HuH-7.5 (cell line): ENCODE measurements at regions not wholly inside any gene's neighbourhood (a gene's known extent, or its start where the extent isn't known, plus 50 kb on each side); places are given as distances from the start of the nearest gene placed in this dataset.

Experiments used
- DNase-seq: peaks from one replicate; pipeline ENCODE4 v3.0.0; 2011; ENCODE audit warnings: low spot score

- no peak for DNase-seq
Observed at GRCh38 chr6:22940581-22941290, 371.4 kb downstream of the HDGFL1 start.

- no peak for DNase-seq
Observed at GRCh38 chr6:22942403-22942802, 373.0 kb downstream of the HDGFL1 start.

GRCh38 chr6:22943327-22943726 is 374.0 kb downstream of the HDGFL1 start:
- no peak for DNase-seq

- DNase-seq: no peak
Observed at GRCh38 chr6:22949967-22950366, 380.6 kb downstream of the HDGFL1 start.

- no peak for DNase-seq
Observed at GRCh38 chr6:22952097-22952496, 382.7 kb downstream of the HDGFL1 start.

- DNase-seq: no peak
Observed at GRCh38 chr6:22954749-22955385, 385.5 kb downstream of the HDGFL1 start.

- DNase-seq: no peak
Observed at GRCh38 chr6:22956029-22956681, 386.8 kb downstream of the HDGFL1 start.

GRCh38 chr6:22958677-22959076 is 389.3 kb downstream of the HDGFL1 start:
- DNase-seq: no peak

GRCh38 chr6:22959571-22959970 is 390.2 kb downstream of the HDGFL1 start:
- DNase-seq: no peak

GRCh38 chr6:22964334-22964733 is 395.0 kb downstream of the HDGFL1 start:
- DNase-seq: no peak

- DNase-seq: no peak
Observed at GRCh38 chr6:22965889-22966288, 396.5 kb downstream of the HDGFL1 start.

- DNase-seq: no peak
Observed at GRCh38 chr6:22966691-22967422, 397.5 kb downstream of the HDGFL1 start.

- no peak for DNase-seq
Observed at GRCh38 chr6:22970004-22970403, 400.6 kb downstream of the HDGFL1 start.

- no peak for DNase-seq
Observed at GRCh38 chr6:22972771-22973170, 403.4 kb downstream of the HDGFL1 start.

GRCh38 chr6:22975079-22975478 is 405.7 kb downstream of the HDGFL1 start:
- DNase-seq: no peak

GRCh38 chr6:22980446-22980845 is 411.1 kb downstream of the HDGFL1 start:
- no peak for DNase-seq

- DNase-seq: no peak
Observed at GRCh38 chr6:23002044-23002619, 432.8 kb downstream of the HDGFL1 start.

- DNase-seq: no peak
Observed at GRCh38 chr6:23003671-23004467, 434.5 kb downstream of the HDGFL1 start.

GRCh38 chr6:23006656-23007055 is 437.3 kb downstream of the HDGFL1 start:
- no peak for DNase-seq

- no peak for DNase-seq
Observed at GRCh38 chr6:23011615-23012014, 442.2 kb downstream of the HDGFL1 start.

- DNase-seq: no peak
Observed at GRCh38 chr6:23013776-23014175, 444.4 kb downstream of the HDGFL1 start.
